HG03521 (cell line): ENCODE measurements at regions not wholly inside any gene's neighbourhood (a gene's known extent, or its start where the extent isn't known, plus 50 kb on each side); places are given as distances from the start of the nearest gene placed in this dataset.

Experiments used
- ATAC-seq: cut with Tn5 transposase; IDR thresholded peaks from one replicate; pipeline ENCODE4 v1.9.1; 2021; ENCODE audit warnings: mild to moderate bottlenecking, moderate library complexity; ENCODE audit not compliant: unreplicated experiment

DNA sequence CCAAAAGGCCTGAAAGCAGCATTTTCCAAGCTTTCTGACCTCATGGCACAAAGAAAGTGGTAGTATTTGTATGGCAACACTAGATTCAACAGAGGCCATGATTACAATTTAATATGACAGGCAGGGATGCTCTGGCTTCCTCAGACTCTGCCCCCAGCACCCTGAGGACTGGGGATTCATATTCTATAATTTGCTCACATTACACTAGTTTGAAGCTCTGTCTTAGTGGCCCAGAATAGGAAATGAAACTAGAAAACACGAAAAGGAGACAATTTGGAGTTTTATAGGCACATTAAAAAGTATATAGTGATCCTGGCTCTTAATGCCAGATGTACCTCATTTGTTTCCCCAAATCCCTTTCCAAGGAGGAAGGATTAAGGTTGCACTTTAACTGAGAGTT is 173.0 kb upstream of the STK17B start:
- ATAC-seq: no peak

DNA sequence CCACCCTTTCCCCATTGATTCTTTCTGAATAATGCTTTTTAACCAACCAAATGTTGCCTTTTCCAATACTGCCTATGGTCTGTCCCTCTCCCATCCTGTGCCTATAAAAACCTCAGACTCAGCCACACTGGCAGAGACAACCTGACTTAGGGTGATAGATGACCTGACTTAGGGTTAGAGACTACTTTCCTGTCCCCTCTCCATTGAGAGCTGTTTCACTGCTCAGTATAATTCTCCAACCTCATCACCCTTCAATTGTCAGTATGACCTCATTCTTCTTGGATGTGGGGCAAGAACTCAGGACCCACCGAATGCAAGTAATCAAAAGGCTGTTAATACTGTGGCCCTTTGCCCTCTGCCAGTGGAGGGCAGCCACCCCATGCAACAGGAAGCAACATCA is 182.3 kb upstream of the STK17B start:
- no peak for ATAC-seq

DNA sequence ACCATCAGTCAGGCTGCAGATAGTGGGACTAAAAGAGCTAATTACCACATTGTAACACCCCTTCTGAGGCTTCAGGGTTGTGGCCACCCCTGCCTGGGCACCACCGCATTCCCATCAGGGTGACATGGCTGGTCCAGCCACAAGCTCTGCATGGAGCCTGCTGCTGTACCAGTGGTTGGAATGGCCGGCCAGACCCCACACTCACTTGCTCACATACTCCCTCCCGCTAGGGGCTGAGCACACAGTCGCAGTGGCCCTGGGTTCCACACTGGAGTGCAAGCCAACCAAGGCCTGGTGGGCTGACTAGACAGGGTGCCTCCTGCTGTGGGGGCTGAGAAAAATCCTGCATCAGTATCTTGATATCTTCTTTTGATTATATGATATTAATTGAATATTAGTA is 182.8 kb upstream of the STK17B start:
- no peak for ATAC-seq

DNA sequence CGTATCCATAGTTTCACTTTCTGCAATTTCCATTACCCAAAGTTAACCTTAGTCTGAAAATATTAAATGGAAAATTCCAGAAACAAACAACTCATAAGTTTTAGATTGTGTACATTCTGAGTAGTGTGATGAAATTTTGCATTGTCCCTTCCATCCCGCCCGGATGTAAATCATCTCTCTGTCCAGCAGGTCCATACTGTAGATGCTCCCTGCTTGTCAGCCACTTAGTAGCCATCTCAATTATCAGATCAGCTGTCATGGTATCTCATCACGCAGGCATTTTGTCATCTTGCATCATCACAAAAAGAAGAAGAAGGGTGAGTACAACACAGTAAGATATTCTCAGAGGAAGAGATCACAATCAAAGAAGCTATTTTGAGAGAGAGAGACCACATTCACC is 185.0 kb upstream of the STK17B start:
- ATAC-seq: no peak

- ATAC-seq: no peak
Observed at GRCh38 chr2:196360650-196361049, 189.3 kb upstream of the STK17B start.

- no peak for ATAC-seq
Observed at GRCh38 chr2:196361606-196362326, 190.4 kb upstream of the STK17B start.

- no peak for ATAC-seq
Observed at GRCh38 chr2:196362973-196363549, 191.7 kb upstream of the STK17B start.

- no peak for ATAC-seq
Observed at GRCh38 chr2:196365145-196365544, 193.8 kb upstream of the STK17B start.

DNA sequence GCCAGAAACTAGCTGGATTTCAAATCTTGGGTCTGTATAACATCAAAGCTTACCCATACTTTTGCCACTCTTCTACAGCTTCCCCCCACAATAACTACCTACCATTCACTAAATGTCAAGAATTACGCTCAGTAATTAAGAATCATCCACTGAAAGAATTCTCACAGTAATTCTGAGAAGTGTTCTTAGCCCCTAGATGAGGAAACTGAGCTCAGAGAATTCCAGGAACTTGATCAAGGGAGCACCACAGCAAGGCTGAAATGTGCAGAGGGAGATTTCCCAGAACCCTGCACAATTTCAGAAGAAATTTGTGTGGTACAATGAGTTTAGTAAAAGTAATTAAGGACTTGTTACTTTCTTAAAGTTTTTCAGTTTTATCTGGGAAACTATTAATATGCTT is 194.5 kb upstream of the STK17B start:
- ATAC-seq: no peak

DNA sequence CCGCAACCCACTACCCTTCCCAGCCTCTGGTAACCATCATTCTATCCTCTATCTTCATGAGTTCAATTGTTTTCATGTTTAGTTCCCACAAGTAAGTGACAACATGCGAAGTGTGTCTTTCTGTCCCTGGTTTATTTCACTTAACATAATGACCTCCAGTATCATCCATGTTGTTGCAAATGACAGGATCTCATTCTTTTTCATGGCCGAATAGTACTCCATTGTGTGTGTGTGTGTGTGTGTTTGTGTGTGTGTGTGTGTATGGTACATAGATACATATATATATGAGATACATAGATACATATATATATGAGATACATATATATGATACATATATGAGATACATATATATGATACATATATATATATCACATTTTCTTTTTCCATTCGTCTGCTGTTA is 196.3 kb upstream of the STK17B start:
- no peak for ATAC-seq

DNA sequence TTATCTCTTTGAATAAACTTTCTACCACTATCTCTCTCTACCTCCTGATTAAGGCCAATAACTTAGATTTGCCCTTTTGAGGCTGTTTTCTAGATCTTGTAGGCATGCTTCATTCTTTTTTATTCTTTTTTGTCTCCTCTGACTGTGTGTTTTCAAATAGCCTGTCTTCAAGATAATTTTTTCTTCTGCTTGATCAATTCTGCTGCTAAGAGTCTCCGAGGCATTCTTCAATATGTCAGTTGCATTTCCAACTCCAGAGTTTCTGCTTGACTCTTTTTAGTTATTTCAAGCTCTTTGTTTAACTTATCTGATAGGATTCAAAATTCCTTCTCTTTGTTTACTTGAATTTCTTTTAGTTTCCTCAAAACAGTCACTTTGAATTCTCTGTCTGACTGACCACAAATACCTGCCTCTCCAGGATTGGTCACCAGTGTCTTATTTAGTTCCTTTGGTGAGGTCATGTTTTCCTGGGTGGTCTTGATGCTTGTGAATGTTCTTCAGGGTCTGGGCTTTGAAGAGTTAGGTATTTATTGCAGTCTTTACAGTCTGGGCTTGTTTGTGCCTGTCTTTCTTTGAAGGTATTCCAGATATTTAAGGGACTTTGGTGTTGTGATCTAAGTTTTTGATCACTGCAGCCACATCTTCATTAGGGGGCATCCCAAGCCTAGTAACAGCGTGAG is 197.3 kb upstream of the STK17B start:
- ATAC-seq: no peak

DNA sequence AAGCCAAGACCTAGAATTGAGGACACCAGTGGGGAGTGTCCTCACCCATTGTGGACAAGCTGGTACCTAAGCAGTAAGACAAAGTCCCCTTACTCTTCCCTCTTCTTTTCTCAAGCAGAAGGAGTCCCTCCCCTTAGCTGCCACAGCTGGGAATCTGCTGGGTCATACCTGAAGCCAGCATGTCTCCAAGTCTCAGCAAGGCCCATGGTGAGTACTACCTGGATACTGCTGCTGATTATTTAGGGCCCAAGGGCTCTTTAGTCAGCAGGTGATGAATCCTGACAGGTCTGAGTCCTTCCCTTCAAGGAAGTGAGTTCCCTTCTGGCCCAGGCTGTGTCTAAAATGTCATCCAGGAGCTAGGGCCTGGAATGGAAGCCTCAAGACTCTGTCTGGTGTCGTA is 198.6 kb upstream of the STK17B start:
- ATAC-seq: no peak

DNA sequence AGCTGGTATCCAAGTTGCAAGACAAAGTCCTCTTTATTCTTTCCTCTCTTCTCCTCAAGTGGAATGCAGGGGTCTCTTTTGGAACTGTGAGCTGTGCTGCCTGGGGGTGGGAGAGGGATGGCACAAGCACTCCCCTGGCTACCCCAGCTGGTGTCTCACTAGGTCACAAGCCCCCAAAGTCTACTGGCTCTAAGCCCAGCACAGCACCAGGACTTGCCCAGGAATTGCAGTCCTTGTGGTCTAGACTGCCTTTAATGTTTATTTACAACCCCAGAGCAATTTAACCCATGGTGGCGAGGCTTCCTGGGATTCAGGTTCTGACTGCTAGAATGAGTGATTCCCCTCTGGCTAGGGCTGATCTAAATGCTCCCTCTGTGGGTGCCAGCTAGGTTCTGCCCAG is 199.0 kb upstream of the STK17B start:
- no peak for ATAC-seq

GRCh38 chr2:196372276-196372809 is 201.0 kb upstream of the STK17B start:
- no peak for ATAC-seq

GRCh38 chr2:196372811-196373664 is 201.7 kb upstream of the STK17B start:
- no peak for ATAC-seq

DNA sequence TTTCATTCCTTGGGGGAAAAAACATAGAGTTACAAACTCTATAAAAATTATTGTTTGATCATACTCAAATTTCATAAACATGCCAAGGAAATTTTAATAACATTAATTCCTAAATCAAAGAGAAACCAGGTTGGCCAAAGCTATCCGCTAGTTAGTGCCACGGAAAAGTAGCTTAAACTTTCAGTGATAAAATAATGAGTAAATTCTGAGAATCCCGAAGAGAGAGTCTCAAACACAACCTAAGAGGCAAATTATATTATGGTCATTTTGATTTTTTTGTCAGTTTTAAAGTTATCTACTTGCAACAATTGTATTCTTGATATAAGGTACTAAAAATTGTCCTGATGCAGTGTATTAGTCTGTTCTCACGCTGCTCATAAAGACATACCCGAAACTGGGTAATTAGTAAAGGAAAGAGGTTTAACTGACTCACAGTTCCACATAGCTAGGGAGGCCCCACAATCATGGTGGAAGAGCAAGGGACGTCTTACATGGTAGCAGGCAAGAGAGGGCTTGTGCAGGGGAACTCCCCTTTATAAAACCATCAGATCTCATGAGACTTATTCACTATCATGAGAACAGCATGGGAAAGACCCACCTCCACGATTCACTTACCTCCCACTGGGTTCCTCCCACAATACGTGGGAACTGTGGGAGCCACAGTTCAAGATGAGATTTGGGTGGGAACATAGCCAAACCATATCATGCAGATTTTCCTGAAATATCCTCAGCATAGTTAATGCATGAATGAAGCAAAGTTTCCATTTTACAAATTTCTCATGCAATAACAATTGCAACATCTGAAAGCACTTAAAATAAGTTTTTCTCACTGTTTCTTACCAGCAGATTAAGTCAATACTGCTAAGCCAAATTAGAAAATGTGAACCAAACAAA is 205.9 kb upstream of the STK17B start:
- ATAC-seq: no peak

DNA sequence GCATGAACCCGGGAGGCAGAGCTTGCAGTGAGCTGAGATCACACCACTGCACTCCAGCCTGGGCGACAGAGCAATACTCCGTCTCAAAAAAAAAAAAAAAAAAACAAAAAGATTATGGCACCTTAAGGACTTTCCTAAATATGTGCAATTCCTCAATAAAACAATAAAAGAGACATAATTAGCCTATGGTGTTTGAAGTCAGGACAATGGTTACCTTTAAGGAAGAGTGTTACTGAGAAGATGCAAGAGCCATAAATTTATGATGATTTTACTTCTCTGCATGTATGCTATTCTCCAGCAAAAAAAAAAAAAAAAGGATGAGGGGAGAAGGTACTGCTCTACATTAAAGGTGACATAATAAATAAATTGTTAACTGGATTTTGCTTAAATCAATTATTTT is 208.2 kb upstream of the STK17B start:
- no peak for ATAC-seq

GRCh38 chr2:196380098-196380497 is 208.7 kb upstream of the STK17B start:
- ATAC-seq: no peak

DNA sequence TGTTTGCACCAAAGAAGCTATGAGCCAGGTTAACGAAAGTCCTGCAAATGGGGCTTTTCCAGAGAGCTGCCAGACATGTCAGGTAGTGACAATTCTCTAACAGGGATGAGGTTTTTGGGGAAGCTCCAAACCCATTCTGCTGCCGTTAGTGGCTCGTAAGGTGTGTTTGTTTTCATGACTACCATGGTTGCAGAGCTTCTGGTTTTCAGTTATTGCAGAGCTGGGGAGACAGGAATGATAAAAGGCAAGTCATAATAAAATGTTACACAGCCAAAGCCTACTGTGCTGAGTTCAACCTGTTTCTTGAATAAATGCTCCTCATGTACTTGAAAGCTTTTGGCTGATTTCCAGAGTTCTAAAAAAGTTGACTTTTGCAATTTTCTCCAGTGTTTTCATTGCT is 209.2 kb upstream of the STK17B start:
- ATAC-seq: no peak

GRCh38 chr2:196381464-196381863 is 210.1 kb upstream of the STK17B start:
- ATAC-seq: no peak
